OCI-LY3 (cell line): ENCODE measurements at regions not wholly inside any gene's neighbourhood (a gene's known extent, or its start where the extent isn't known, plus 50 kb on each side); places are given as distances from the start of the nearest gene placed in this dataset.

Source experiments
- H2AFZ ChIP-seq: fragments of 200-600, 300-600 bp; shearing (Covaris generic); 2 replicates; pipeline ENCODE4 v1.6.0; 2014; ENCODE audit warnings: antibody characterized with exemption, low read depth, low read length
- H3K27ac ChIP-seq: fragments of 200-600, 300-600 bp; sonication (generic); 2 replicates; pipeline ENCODE4 v1.5.1; 2014; ENCODE audit warnings: mild to moderate bottlenecking, low read length, moderate library complexity, mixed read lengths
- H3K27me3 ChIP-seq: fragments of 200-600, 300-600 bp; sonication (generic); 2 replicates; pipeline ENCODE4 v1.6.1; 2014; ENCODE audit warnings: low read depth, low read length, mixed read lengths
- H3K36me3 ChIP-seq: fragments of 200-600, 300-600 bp; sonication (generic); replicated peaks from 2 replicates; pipeline ENCODE3; 2014; ENCODE audit warnings: low read depth, low read length, mixed read lengths
- H3K4me1 ChIP-seq: fragments of 300-600, 200-600 bp; sonication (generic); 2 replicates; pipeline ENCODE4 v1.6.1; 2014; ENCODE audit warnings: low read length, mixed read lengths
- H3K4me2 ChIP-seq: fragments of 200-600, 300-600 bp; sonication (generic); 2 replicates; pipeline ENCODE4 v1.6.1; 2014; ENCODE audit warnings: low read length, mixed read lengths
- H3K4me3 ChIP-seq: fragments of 300-600, 200-600 bp; sonication (generic); 2 replicates; pipeline ENCODE4 v1.5.1; 2014; ENCODE audit warnings: antibody characterized with exemption, mild to moderate bottlenecking, low read length, moderate library complexity
- H3K79me2 ChIP-seq: fragments of 300-600, 200-600 bp; shearing (Covaris generic); 2 replicates; pipeline ENCODE4 v1.6.1; 2014; ENCODE audit warnings: mild to moderate bottlenecking, low read length, mixed read lengths
- H3K9ac ChIP-seq: fragments of 300-600, 200-600 bp; shearing (Covaris generic); 2 replicates; pipeline ENCODE4 v1.6.0; 2014; ENCODE audit warnings: mild to moderate bottlenecking, low read length, moderate library complexity
- H3K9me3 ChIP-seq: fragments of 200-600, 300-600 bp; shearing (Covaris generic); 2 replicates; pipeline ENCODE4 v1.6.1; 2014; ENCODE audit warnings: low read length, mixed read lengths; ENCODE audit not compliant: insufficient read depth
- H4K20me1 ChIP-seq: fragments of 200-600, 300-600 bp; sonication (generic); 2 replicates; pipeline ENCODE4 v1.6.1; 2016; ENCODE audit warnings: low read length, mixed read lengths; ENCODE audit not compliant: insufficient read depth
- EZH2phosphoT487 ChIP-seq: fragments of 200-600 bp; shearing (Covaris generic); IDR thresholded peaks from 2 replicates; pipeline ENCODE4 v1.6.1; 2018; ENCODE audit warnings: antibody characterized with exemption, mixed run types, low read depth
- TF ChIP-seq, protein P1 (sequence below): fragments of 200-600, 300-600 bp; sonication (generic); IDR thresholded peaks from 2 replicates; pipeline ENCODE4 v1.5.1; 2014; ENCODE audit warnings: antibody characterized with exemption, low read length, low read depth

DNA sequence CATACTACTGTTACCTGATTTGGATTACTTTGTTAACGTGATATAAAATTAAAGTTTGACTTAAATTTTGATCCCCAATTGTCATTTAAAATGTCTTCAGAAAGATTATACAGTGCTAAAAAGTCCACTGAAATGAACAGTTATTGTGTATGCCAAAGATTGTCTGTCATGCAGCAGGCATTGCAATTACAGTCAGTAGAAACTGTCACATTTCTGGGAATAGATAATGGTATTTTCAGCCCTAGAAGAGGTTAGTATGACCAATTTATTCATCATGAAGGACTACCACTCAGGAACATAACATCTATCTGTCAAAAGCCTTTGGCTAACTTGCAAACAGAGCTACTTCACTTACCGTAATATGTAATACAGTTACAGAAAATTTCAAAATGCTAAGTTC is 852.5 kb upstream of the TENM4 start:
- Histone ChIP-seq H2AFZ (no peak overlapping the region), H3K27ac (no peak overlapping the region), H3K9me3 (no peaks in the 10 kb centered on the region), H3K4me2 (no peak overlapping the region), H3K36me3 (no peaks in the 10 kb centered on the region), H4K20me1 (no peaks in the 10 kb centered on the region), H3K4me3 (no peak overlapping the region), H3K79me2 (no peaks in the 10 kb centered on the region), H3K27me3 (no peaks in the 10 kb centered on the region), H3K9ac (no peak overlapping the region), H3K4me1 (peaks cover 7% of the 10 kb centered on the region)
- no peak for TF ChIP-seq EZH2phosphoT487
- TF ChIP-seq, protein P1, sequence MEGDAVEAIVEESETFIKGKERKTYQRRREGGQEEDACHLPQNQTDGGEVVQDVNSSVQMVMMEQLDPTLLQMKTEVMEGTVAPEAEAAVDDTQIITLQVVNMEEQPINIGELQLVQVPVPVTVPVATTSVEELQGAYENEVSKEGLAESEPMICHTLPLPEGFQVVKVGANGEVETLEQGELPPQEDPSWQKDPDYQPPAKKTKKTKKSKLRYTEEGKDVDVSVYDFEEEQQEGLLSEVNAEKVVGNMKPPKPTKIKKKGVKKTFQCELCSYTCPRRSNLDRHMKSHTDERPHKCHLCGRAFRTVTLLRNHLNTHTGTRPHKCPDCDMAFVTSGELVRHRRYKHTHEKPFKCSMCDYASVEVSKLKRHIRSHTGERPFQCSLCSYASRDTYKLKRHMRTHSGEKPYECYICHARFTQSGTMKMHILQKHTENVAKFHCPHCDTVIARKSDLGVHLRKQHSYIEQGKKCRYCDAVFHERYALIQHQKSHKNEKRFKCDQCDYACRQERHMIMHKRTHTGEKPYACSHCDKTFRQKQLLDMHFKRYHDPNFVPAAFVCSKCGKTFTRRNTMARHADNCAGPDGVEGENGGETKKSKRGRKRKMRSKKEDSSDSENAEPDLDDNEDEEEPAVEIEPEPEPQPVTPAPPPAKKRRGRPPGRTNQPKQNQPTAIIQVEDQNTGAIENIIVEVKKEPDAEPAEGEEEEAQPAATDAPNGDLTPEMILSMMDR = no peak

DNA sequence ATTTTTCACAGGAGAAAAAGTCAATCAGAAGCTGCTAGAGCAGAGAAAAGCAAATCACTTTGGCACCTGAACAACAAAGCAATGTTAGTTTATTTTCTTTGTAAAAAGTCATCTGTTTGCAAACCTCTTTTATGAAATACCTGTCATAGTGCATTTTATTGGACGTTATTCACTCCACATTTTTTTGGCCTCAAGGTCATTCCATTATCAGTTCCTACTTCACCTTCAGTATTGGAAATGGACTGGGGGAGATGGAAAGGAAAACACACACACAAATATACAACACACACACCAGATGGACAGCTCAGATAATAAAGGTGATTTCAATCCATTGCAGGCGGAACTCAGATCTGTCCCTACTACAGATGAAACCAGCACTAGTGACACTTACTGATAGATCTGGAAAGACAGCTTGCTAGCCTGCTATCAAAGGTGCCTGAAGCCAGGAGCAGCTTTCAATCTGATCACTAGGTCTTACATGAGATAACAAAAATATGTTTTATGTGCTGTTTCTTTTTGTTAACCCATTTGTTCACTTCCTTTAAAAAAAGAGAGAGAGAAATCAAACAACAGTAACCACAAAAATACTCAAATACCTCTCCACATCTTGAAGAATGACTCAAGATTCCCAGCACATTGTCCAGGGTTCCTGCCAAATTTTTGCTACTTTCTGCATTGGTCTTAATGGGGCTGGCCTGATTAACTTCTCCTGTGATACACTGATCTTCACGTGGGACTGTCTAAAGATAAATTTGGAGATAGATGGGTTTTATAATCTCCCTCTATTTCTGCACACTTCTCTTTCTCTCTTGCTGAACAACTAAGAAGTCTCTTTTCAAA is 844.3 kb upstream of the TENM4 start:
- Histone ChIP-seq H4K20me1 (no peaks in the 10 kb centered on the region), H2AFZ (no peak overlapping the region), H3K79me2 (no peaks in the 10 kb centered on the region), H3K9me3 (no peaks in the 10 kb centered on the region), H3K27me3 (no peaks in the 10 kb centered on the region), H3K4me3 (no peak overlapping the region), H3K27ac (no peak overlapping the region), H3K4me2 (no peak overlapping the region), H3K9ac (no peak overlapping the region), H3K4me1 (no peaks in the 10 kb centered on the region), H3K36me3 (no peaks in the 10 kb centered on the region)
- no peak for TF ChIP-seq EZH2phosphoT487
- TF ChIP-seq, protein P1 = no peak

DNA sequence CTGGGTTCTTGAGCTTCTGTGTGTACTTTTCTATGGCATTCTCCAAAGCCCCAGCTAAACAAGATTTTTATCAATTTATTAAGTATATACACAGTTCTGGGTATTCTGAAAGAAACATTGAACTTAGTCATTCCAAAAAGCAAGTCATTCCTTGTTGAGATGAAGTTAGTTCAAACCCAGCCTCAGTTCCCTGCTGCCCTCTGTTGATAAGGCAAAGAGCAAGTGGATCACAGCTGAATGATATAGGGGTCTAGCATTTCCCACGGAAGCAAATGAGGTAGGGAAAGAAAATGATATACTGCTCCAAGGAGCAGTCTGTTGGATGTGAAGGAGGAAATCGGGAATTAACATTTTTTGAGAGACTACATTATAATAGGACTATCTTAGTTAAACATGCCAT is 841.8 kb upstream of the TENM4 start:
- H3K9ac ChIP-seq = no peak overlapping the region
- no peaks in the 10 kb centered on the region for H3K4me1 ChIP-seq
- H2AFZ ChIP-seq = no peak overlapping the region
- H3K27ac ChIP-seq = no peak overlapping the region
- H3K4me3 ChIP-seq = no peak overlapping the region
- no peaks in the 10 kb centered on the region for H3K9me3 ChIP-seq
- TF ChIP-seq EZH2phosphoT487 = no peak
- TF ChIP-seq, protein P1 = peak; percentile 37
- no peak overlapping the region for H3K4me2 ChIP-seq
- no peaks in the 10 kb centered on the region for H3K27me3 ChIP-seq
- no peaks in the 10 kb centered on the region for H3K79me2 ChIP-seq
- H3K36me3 ChIP-seq = no peaks in the 10 kb centered on the region
- H4K20me1 ChIP-seq = no peaks in the 10 kb centered on the region

DNA sequence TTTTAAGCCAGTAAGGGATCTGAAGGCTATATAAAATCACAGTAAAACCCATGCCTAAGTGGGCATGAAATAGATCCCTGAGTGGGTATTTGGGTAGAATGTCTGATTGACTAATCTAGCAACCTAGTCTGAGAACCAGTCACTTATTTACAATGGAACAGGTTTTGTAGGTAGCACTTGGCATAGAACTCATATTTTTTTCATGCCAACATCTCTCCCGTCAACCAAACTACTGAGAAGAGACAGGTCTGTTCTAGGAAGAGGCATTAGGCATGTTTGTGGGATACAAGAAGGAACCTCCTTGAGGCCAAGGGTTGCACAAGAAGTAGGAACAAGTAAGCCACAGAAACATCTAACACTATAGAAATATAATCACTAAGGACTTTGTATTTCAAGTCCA is 840.4 kb upstream of the TENM4 start:
- TF ChIP-seq, protein P1 = no peak
- TF ChIP-seq EZH2phosphoT487 = no peak
- no peak overlapping the region for H3K4me3 ChIP-seq
- no peak overlapping the region for H3K9ac ChIP-seq
- H3K4me2 ChIP-seq = no peak overlapping the region
- no peaks in the 10 kb centered on the region for H3K4me1 ChIP-seq
- no peaks in the 10 kb centered on the region for H3K79me2 ChIP-seq
- no peaks in the 10 kb centered on the region for H4K20me1 ChIP-seq
- H2AFZ ChIP-seq = no peak overlapping the region
- no peak overlapping the region for H3K27ac ChIP-seq
- no peaks in the 10 kb centered on the region for H3K27me3 ChIP-seq
- no peaks in the 10 kb centered on the region for H3K36me3 ChIP-seq
- no peaks in the 10 kb centered on the region for H3K9me3 ChIP-seq
